Cerebellar cortex (tissue), 1 donor: ENCODE measurements at regions not wholly inside any gene's neighbourhood (a gene's known extent, or its start where the extent isn't known, plus 50 kb on each side); places are given as distances from the start of the nearest gene placed in this dataset.

Experiments
- DNase-seq: peaks from one replicate; pipeline ENCODE4 v3.0.0-alpha.2; 2015; ENCODE audit warnings: low spot score

DNA sequence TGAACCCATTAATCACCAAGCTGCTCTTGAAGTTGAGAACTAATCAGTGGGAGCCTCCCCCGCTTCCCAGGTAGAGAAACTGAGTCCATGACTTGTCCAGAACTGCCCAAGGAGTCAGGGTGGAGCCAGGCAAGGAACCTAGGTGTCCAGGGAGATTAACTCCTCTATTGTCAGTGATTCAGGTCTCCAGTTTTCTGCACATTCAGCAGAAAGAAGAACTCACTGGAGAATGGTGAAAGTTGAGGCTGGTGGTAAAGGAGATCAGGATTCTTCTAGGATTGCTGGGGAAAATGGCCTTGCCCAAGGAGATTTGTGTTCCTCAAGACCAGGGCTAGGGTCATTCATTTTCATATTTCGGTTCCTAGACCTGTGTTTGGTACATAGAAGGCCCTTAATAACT, 87.2 kb upstream of the CISTR start:
- no peak for DNase-seq

- no peak for DNase-seq
Observed at GRCh38 chr12:53840316-53840715, 88.5 kb upstream of the CISTR start.

DNA sequence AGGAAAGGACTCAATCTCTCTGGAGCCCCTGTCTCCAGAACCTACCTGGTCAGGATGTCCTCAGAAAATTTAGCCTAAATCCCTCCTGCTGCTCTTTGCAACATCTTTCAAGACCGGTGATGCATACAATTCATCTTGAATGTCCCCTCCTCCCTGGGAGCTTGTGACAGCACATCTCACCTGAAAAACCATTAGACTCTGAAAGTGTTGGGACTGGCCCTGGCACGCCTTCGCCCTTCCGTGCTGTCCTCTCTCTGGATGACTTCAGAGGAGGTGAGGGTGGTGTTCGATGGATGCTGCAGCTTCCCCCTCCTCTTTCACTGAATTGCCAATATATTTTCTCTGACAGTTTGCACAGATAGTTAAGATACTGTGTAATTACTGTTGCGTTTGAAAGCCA, 90.9 kb upstream of the CISTR start:
- no peak for DNase-seq

DNA sequence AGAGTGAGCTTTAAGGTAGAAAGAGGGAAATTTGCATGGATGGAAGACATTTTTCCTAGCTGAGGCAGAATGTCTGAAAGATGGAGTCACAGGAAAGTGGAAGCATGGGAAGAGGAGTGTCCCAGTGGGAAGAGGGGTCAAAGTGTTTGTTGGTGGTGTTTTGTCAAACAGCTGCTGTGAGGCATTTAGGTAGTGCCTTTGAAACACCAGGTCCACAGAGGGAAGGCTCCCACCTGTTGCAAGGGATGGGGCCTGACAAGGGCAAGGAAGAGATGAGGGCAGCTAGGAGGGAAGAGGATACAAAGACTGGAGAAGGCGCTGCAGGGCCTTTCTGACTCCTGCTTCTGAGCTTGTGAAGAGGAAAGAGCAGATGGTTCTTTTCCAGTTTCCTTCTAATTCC, 91.8 kb upstream of the CISTR start:
- DNase-seq = no peak

DNA sequence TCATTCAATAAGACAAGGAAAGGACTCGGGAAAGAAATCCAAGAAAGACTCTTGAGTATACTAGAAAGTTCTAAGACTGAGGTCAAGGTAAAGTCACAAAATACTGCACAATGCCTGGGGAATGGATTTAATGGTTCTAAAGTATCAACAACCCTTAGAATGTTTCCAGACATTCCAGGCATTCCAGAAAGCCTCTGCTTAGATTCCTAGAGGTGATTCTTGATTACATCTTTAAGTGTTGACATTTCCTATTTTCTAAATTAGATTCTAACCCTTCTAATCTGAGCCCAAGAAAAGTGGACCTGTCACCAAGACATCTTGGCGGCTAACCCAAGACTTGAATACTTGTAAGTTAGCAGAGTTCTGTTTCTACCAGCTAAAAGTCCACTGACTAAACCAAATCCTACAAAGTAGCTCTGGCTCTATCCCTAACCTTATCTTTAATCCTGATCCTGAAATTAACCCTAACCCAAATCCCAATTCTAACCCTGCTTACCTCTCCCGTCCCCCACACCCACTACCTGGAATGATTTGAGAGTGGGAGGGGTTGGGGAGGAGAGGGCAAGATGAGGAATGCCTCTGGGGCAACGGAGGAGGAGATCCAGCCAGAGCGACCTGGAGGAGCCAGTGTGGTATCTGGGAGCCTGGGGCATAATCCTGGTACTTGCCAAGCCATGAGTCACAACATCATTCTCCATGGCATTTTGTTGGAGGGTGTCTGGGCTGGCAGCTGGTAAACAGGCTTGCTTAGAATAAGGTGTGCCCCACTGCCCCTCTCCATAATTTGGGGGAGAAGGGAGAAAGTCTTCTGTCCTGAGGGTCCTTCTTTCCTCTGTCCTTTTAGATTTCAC, 93.4 kb upstream of the HOXC13 start:
- peak; percentile 4 for DNase-seq

DNA sequence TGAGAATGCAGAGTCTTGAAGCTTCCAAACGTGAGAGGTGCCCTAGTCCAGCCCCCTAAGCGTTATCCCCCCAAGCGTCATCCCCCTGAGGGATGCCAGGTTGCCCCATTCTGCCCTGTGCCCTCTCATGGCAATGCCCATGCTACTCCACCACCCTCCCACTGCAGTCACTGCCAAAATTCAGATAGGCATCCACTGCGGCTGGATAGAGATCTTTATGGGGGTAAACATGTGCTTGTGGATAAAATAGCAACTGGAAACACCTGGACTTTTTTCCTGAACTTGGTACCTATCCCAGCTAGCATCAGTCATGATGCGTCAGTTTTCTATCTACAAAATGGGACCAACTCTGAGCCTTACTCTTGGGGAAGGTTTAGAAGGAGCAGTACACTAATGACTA, 92.7 kb upstream of the HOXC13 start:
- DNase-seq = no peak

GRCh38 chr12:53849113-53849512, 89.5 kb upstream of the HOXC13 start:
- no peak for DNase-seq

DNA sequence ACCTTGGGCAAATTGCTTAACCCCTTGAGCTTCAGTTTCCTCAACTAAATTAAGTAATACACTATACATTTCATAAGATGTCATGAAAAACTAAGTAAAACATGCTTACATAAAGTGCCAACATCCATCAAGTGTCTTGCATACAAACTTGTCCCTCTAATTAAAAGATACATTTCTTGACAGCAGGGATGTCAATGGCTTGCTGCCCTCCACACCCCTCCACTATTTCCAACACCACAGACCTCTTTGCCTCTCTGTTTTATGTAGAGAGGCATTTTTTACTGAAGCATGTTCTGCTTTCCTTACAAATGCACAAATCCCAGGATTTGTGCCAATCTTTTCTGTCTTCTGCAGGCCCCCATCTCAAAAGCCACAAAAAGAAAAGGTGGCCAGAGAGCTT, 89.0 kb upstream of the HOXC13 start:
- no peak for DNase-seq

DNA sequence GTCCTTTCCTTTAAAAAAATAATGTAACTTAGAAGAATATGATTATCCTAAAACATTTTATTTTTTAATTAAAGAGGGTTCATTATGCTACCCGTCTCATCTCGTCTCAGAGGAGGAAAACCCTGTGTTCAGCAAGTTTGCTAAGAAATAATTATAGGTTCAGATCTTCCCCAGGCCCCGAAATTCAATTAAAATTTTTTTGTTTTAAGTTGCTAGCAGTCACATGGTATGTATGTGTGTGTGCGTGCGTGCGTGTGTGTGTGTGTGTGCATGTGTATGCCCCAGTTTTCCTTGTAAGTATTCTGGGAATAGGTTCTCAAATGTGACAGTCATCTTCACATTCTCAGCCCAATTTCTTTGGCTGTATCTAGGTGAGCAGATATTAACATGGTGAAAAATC, 86.6 kb upstream of the HOXC13 start:
- DNase-seq = no peak

DNA sequence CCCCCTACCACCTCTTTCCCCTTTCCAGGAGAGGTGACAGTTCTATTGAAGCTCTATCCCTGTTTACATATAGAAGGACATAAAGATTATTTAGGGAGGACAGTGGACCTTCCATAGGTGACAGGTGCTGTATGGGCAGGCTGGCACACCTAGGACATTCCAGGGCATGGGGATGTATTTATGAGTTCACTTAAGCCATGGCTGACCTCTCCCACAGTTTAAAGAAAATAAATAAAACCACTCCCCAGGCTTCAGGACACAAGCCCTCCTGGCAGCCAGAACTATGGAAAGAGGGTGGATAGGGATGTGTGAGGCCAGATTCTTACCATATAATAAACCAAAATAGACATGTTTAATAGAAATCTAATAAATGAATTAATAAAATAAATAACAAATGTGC, 85.6 kb upstream of the HOXC13 start:
- DNase-seq = no peak

DNA sequence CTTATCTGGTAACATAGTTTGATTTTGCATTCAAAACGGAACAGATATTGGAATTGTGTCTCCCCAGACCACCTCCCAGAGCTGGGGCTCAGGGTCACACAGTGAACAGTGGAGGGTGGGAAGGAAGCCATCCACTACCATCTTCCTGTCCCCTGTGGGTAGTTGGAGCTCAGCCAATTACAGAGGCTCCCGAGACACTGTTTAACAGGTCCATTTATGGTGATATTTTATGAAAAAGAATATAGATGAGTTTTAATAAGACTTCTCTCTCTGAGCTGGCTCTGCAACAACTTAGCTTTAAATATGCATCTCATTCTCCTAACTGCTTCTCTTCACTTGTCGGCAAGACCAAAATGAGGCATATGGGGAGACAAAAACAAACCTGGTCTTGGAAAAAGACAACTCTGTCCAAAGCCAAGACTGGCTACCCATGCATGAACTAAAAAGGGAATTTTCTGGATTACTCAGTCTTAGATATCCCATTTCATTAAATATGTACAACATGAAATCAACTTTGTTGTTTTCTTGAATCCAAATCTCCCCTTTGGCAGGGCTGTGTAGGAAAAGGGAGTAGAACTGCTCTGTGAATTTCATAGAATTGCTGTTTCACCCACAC, 83.8 kb upstream of the HOXC13 start:
- no peak for DNase-seq

DNA sequence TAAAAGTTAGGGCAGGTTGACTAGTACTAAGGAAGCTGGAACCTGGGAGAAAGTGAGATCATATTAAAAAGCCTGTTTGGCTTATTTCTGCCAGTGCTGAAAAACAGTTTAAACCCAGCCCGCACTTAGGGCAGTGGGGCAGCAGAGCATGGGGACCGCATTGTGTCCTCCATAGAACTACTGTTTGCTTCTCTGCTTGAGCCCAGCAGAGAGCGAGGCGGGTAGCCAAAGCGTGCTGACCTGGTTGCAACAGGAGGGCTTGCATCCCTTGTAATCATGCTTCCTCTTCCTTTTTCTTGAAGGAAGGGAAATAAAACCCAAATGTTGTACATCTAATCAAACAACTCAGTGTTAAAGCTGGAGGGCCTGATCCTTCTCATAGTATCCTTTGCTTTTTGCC, 82.5 kb upstream of the HOXC13 start:
- no peak for DNase-seq

- DNase-seq = no peak
Observed at GRCh38 chr12:53857666-53858065, 81.0 kb upstream of the HOXC13 start.

- DNase-seq = no peak
Observed at GRCh38 chr12:53860426-53861345, 77.9 kb upstream of the HOXC13 start.

GRCh38 chr12:53862206-53862605, 76.4 kb upstream of the HOXC13 start:
- DNase-seq = no peak

DNA sequence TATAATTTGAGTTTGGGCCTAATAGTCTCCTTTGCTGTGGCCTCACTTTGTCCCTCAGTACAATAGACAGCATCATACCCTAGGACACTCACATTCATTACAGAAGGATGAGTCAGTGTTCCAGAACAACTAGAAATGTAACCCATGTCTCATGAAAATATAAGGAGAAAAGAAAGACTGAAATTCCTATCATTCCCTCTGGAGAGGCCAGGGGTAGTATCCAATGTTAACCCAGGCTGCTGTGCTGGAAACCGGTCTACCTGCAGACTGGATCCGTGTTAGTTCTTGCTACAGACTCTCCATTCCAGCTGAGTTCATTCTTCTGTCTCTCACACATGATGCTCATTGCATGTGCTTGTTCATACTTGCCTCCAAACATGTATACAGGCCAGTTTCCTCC, 75.8 kb upstream of the HOXC13 start:
- no peak for DNase-seq

- no peak for DNase-seq
Observed at GRCh38 chr12:53866727-53867126, 71.9 kb upstream of the HOXC13 start.

DNA sequence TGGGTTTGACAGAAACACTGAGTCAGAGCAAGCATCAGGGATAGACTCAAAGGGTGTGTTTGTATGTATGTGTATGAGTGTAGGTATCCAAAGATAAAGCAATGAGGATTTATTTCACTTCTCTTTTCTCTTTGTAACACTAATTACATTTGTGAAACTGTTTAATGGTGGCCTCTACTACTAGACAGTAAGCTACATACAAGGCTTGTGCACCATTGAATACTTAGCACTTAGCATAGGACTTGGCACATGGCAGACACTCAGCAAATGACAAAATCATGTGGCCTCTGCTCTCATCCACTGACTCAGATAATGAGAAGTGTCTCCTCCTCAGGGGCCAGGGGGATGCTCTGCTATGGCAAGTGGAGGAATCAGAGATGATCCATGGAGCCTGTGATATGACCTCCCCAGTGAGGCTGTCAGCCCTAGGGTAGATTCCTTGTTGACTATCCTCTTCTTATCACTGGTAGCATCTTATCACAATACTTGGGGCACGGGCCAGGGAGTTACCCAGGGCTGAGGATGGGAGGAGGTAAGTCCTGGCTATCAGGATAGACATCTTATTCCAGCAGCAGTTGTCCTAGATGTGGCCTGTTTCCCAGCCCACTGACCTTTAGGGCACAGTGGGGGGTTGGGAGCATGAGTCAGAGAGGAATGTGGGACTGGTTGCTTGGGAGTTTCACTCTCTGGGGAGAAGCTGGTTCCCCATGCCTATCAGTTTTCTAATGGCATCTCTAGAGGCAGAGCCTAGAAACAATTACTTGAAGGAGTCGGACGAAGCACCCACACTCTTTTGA, 71.2 kb upstream of the HOXC13 start:
- DNase-seq = no peak

GRCh38 chr12:53868511-53868986, 70.1 kb upstream of the HOXC13 start:
- no peak for DNase-seq

- DNase-seq = no peak
Observed at GRCh38 chr12:53869500-53869899, 69.1 kb upstream of the HOXC13 start.

GRCh38 chr12:53870117-53870516, 68.5 kb upstream of the HOXC13 start:
- DNase-seq = no peak

GRCh38 chr12:53871367-53871766, 67.3 kb upstream of the HOXC13 start:
- no peak for DNase-seq
